ENCODE measurements at regions not wholly inside any gene's neighbourhood (a gene's known extent, or its start where the extent isn't known, plus 50 kb on each side); places are given as distances from the start of the nearest gene placed in this dataset.
A peak's percentile ranks its signal among the peaks of the same experiment; 100 is the strongest.

DNA sequence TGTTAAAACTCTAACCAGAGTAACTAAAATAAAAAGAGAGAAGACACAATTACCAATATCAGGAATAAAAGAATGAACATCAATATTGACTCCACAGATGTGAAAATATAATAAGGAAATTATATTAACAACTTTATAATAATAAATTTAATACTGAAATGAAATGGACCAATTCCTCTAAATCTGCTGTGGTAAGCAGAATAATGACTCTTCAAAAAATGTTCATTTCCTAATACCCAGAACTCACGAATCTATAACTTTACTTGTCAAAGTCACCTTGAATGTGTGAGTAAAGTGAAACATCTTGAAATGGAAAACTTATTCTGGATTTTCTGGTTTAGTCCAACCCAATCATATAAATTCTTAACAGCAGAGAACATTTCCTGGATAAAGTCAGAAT, 1391.1 kb downstream of the FAM133A start:
- Histone ChIP-seq H3K9ac (ENCODE audit: low read length) (no peak overlapping the region), H3K4me2 (ENCODE audit: low read depth, low read length) (no peak overlapping the region), H3K9me2 (replicated peaks; ENCODE audit: insufficient read depth, low read length) (no peaks in the 10 kb centered on the region), H3K9me3 (replicated peaks; ENCODE audit: insufficient read depth, low read length) (no peaks in the 10 kb centered on the region), H3K27me3 (replicated peaks; ENCODE audit: insufficient read depth, low read length) (no peaks in the 10 kb centered on the region), H3F3A (ENCODE audit: insufficient read depth, low read length) (no peaks in the 10 kb centered on the region), H3K4me3 (ENCODE audit: low read length) (no peak overlapping the region), H2AFZ (ENCODE audit: low read length) (no peak overlapping the region), H3K4me1 (ENCODE audit: low read length) (no peaks in the 10 kb centered on the region), H3K27ac (ENCODE audit: low read length) (no peak overlapping the region), H3K36me3 (replicated peaks; ENCODE audit: insufficient read depth, low read length) (no peaks in the 10 kb centered on the region), H4K20me1 (ENCODE audit: insufficient read depth, low read length) (no peaks in the 10 kb centered on the region), H3K79me2 (ENCODE audit: low read length) (no peaks in the 10 kb centered on the region)
- no peak for TF ChIP-seq EZH2 (optimal IDR thresholded peaks at IDR 0.05; ENCODE audit: low read depth, low read length)
- TF ChIP-seq, protein P1, sequence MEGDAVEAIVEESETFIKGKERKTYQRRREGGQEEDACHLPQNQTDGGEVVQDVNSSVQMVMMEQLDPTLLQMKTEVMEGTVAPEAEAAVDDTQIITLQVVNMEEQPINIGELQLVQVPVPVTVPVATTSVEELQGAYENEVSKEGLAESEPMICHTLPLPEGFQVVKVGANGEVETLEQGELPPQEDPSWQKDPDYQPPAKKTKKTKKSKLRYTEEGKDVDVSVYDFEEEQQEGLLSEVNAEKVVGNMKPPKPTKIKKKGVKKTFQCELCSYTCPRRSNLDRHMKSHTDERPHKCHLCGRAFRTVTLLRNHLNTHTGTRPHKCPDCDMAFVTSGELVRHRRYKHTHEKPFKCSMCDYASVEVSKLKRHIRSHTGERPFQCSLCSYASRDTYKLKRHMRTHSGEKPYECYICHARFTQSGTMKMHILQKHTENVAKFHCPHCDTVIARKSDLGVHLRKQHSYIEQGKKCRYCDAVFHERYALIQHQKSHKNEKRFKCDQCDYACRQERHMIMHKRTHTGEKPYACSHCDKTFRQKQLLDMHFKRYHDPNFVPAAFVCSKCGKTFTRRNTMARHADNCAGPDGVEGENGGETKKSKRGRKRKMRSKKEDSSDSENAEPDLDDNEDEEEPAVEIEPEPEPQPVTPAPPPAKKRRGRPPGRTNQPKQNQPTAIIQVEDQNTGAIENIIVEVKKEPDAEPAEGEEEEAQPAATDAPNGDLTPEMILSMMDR (IDR thresholded peaks at IDR 0.05; ENCODE audit: low read length), result no peak
- TF ChIP-seq EZH2phosphoT487 (IDR thresholded peaks at IDR 0.05; ENCODE audit: low read length), result no peak
- DNase-seq, result no peak

DNA sequence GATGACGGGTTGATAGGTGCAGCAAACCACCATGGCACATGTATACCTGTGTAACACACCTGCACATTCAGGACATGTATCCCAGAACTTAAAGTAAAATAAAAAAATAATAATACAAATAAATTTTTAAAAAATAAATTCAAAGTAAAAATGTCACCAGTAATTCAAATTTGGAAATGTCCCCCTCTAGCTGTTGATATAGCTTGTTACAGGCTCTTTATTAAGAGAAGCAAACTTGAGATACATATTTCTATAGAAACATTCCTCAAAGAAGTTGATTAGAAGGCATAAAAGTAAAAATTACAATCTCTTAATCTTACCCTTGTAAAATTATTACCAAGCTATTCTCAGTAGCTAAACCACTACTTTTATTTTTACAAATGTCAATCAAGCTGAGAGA, 1397.0 kb downstream of the FAM133A start:
- Histone ChIP-seq H3K4me2 (ENCODE audit: low read depth, low read length) (no peak overlapping the region), H3K27me3 (replicated peaks; ENCODE audit: insufficient read depth, low read length) (no peaks in the 10 kb centered on the region), H3K4me1 (ENCODE audit: low read length) (no peaks in the 10 kb centered on the region), H3K9me3 (replicated peaks; ENCODE audit: insufficient read depth, low read length) (no peaks in the 10 kb centered on the region), H3K9ac (ENCODE audit: low read length) (no peak overlapping the region), H2AFZ (ENCODE audit: low read length) (no peak overlapping the region), H3F3A (ENCODE audit: insufficient read depth, low read length) (no peaks in the 10 kb centered on the region), H3K27ac (ENCODE audit: low read length) (no peak overlapping the region), H3K36me3 (replicated peaks; ENCODE audit: insufficient read depth, low read length) (no peaks in the 10 kb centered on the region), H3K4me3 (ENCODE audit: low read length) (no peak overlapping the region), H3K9me2 (replicated peaks; ENCODE audit: insufficient read depth, low read length) (no peaks in the 10 kb centered on the region), H4K20me1 (ENCODE audit: insufficient read depth, low read length) (no peaks in the 10 kb centered on the region), H3K79me2 (ENCODE audit: low read length) (no peaks in the 10 kb centered on the region)
- TF ChIP-seq EZH2phosphoT487 (IDR thresholded peaks at IDR 0.05; ENCODE audit: low read length), result no peak
- TF ChIP-seq, protein P1 (IDR thresholded peaks at IDR 0.05; ENCODE audit: low read length), result 0 out of 2 replicates have a peak, but pooled peaks have one; percentile 4
- DNase-seq, result no peak

DNA sequence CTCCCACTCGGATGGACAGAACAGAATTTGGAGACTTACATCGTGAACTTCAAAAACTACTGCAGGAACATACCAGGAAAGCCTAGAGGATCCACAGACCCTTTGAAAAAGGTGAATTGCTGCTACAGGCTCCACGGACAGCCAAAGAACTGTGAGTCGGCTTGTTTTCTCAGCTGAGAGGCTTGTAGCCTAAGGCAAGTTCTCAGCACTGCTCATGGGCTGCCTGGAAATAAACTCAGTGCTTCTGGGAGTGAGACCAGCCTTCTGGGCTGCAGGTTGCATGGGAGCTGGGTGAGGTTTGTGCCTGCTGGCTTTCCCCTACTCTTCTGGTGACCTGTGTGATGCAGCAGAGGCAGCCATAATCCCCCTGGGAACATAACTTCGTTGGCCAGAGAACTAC, 1397.6 kb downstream of the FAM133A start:
- Histone ChIP-seq H3K36me3 (replicated peaks; ENCODE audit: insufficient read depth, low read length) (no peaks in the 10 kb centered on the region), H3K4me2 (ENCODE audit: low read depth, low read length) (no peak overlapping the region), H3K4me1 (ENCODE audit: low read length) (no peaks in the 10 kb centered on the region), H3K9me2 (replicated peaks; ENCODE audit: insufficient read depth, low read length) (no peaks in the 10 kb centered on the region), H3F3A (ENCODE audit: insufficient read depth, low read length) (no peaks in the 10 kb centered on the region), H2AFZ (ENCODE audit: low read length) (no peak overlapping the region), H3K9me3 (replicated peaks; ENCODE audit: insufficient read depth, low read length) (no peaks in the 10 kb centered on the region), H4K20me1 (ENCODE audit: insufficient read depth, low read length) (no peaks in the 10 kb centered on the region), H3K27me3 (replicated peaks; ENCODE audit: insufficient read depth, low read length) (no peaks in the 10 kb centered on the region), H3K9ac (ENCODE audit: low read length) (no peak overlapping the region), H3K79me2 (ENCODE audit: low read length) (no peaks in the 10 kb centered on the region), H3K27ac (ENCODE audit: low read length) (no peak overlapping the region), H3K4me3 (ENCODE audit: low read length) (no peak overlapping the region)
- TF ChIP-seq, protein P1 (IDR thresholded peaks at IDR 0.05; ENCODE audit: low read length), result no peak
- no peak for TF ChIP-seq EZH2phosphoT487 (IDR thresholded peaks at IDR 0.05; ENCODE audit: low read length)
- TF ChIP-seq EZH2 (optimal IDR thresholded peaks at IDR 0.05; ENCODE audit: low read depth, low read length), result no peak
- DNase-seq, result no peak

Data from MM.1S (cell line).